ENCODE measurements at regions not wholly inside any gene's neighbourhood (a gene's known extent, or its start where the extent isn't known, plus 50 kb on each side); places are given as distances from the start of the nearest gene placed in this dataset.

DNA sequence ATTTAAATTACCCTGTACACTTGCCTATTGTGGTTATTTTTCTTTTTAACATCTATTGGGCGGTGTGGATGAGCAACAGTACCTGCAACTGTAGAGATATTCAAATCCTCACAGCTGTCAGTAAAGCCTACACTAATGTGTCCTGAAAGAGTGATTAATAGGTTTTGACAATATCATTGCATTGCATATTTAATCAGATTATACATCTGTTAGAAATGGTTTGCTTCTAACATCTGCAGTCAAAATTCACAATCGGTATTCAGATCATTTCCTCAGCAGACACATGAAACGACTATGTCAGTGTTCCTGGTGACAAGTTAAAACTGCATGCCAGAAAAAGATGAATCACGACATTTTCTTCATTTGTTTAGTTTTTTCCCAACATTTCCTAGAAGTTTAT, 254.6 kb upstream of the EPHA5 start:
- no peaks in the 10 kb centered on the region for H3K79me2 ChIP-seq (ENCODE audit: control insufficient read depth, insufficient read depth, low read length)
- no peak for DNase-seq (ENCODE audit: low read depth, low spot score)
- no peak overlapping the region for H3K27ac ChIP-seq (ENCODE audit: control insufficient read depth, insufficient read depth, low read length)
- no peak for TF ChIP-seq EZH2 (IDR thresholded peaks at IDR 0.05; ENCODE audit: low read length)
- TF ChIP-seq, protein P1, sequence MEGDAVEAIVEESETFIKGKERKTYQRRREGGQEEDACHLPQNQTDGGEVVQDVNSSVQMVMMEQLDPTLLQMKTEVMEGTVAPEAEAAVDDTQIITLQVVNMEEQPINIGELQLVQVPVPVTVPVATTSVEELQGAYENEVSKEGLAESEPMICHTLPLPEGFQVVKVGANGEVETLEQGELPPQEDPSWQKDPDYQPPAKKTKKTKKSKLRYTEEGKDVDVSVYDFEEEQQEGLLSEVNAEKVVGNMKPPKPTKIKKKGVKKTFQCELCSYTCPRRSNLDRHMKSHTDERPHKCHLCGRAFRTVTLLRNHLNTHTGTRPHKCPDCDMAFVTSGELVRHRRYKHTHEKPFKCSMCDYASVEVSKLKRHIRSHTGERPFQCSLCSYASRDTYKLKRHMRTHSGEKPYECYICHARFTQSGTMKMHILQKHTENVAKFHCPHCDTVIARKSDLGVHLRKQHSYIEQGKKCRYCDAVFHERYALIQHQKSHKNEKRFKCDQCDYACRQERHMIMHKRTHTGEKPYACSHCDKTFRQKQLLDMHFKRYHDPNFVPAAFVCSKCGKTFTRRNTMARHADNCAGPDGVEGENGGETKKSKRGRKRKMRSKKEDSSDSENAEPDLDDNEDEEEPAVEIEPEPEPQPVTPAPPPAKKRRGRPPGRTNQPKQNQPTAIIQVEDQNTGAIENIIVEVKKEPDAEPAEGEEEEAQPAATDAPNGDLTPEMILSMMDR (optimal IDR thresholded peaks at IDR 0.05 in 1 of 3, IDR thresholded peaks at IDR 0.05 in 1 of 3, conservative IDR thresholded peaks at IDR 0.05 in 1 of 3; ENCODE audit: extremely low read depth in 1 of 3, insufficient read depth in 2 of 3, low read length in 3 of 3), result no peak
- H2AFZ ChIP-seq (ENCODE audit: control insufficient read depth, low read length), result no peak overlapping the region
- no peaks in the 10 kb centered on the region for H3K36me3 ChIP-seq (ENCODE audit: control insufficient read depth in 2 of 2, extremely low read depth in 1 of 2, insufficient read depth in 2 of 2, low read length in 2 of 2)
- no peaks in the 10 kb centered on the region for H4K20me1 ChIP-seq (ENCODE audit: control insufficient read depth, extremely low read depth, insufficient read depth, low read length)
- no peak overlapping the region for H3K9ac ChIP-seq (ENCODE audit: control insufficient read depth, extremely low read depth, insufficient read depth, low read length)
- dilution Hi-C loops (cut with MboI; ENCODE audit: extremely low pct_ligation_motif_present, low sequenced_read_pairs), result no loop called here
- no peaks in the 10 kb centered on the region for H3K27me3 ChIP-seq (ENCODE audit: control insufficient read depth, extremely low read depth, insufficient read depth, low read length)
- no peaks in the 10 kb centered on the region for H3K9me3 ChIP-seq (ENCODE audit: control insufficient read depth, low read depth, low read length)
- H3K4me2 ChIP-seq (ENCODE audit: control insufficient read depth, extremely low read depth, insufficient read depth, low read depth, low read length), result no peak overlapping the region
- no peak for FAIRE-seq
- no peak overlapping the region for H3K4me3 ChIP-seq (ENCODE audit: control insufficient read depth in 2 of 3, extremely low read depth in 1 of 3, insufficient read depth in 2 of 3, low read depth in 1 of 3, low read length in 3 of 3)
- H3K4me1 ChIP-seq (ENCODE audit: control insufficient read depth, extremely low read depth, insufficient read depth, low read length), result no peaks in the 10 kb centered on the region
- H3K9me1 ChIP-seq (ENCODE audit: control insufficient read depth, extremely low read depth, insufficient read depth, low read length), result no peaks in the 10 kb centered on the region

DNA sequence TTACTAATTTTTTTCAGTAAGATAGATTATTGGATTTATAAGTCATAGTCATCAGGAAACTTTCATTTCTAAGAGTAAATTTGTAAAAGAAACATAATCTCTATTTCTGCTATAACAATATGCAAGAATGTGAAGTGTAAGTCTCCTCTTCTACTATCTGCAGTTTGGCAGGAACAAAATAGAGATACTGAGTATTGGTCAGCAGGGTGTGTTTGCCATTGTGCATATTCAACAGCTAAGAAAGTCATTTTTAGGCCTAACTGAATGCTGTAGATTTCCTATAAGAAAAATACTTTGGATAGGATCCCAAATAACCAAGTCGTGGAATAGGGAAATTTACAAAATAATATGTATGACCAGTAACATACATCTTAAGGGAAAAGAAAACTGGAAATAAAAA, 253.3 kb upstream of the EPHA5 start:
- H3K9me3 ChIP-seq (ENCODE audit: control insufficient read depth, low read depth, low read length), result no peaks in the 10 kb centered on the region
- no peaks in the 10 kb centered on the region for H3K27me3 ChIP-seq (ENCODE audit: control insufficient read depth, extremely low read depth, insufficient read depth, low read length)
- no peaks in the 10 kb centered on the region for H3K36me3 ChIP-seq (ENCODE audit: control insufficient read depth in 2 of 2, extremely low read depth in 1 of 2, insufficient read depth in 2 of 2, low read length in 2 of 2)
- no peak overlapping the region for H3K4me3 ChIP-seq (ENCODE audit: control insufficient read depth in 2 of 3, extremely low read depth in 1 of 3, insufficient read depth in 2 of 3, low read depth in 1 of 3, low read length in 3 of 3)
- no peaks in the 10 kb centered on the region for H3K4me1 ChIP-seq (ENCODE audit: control insufficient read depth, extremely low read depth, insufficient read depth, low read length)
- dilution Hi-C loops (cut with MboI; ENCODE audit: extremely low pct_ligation_motif_present, low sequenced_read_pairs), result no loop called here
- no peak overlapping the region for H2AFZ ChIP-seq (ENCODE audit: control insufficient read depth, low read length)
- no peaks in the 10 kb centered on the region for H3K79me2 ChIP-seq (ENCODE audit: control insufficient read depth, insufficient read depth, low read length)
- no peaks in the 10 kb centered on the region for H3K9me1 ChIP-seq (ENCODE audit: control insufficient read depth, extremely low read depth, insufficient read depth, low read length)
- no peak overlapping the region for H3K27ac ChIP-seq (ENCODE audit: control insufficient read depth, insufficient read depth, low read length)
- DNase-seq (ENCODE audit: low read depth, low spot score), result no peak
- no peaks in the 10 kb centered on the region for H4K20me1 ChIP-seq (ENCODE audit: control insufficient read depth, extremely low read depth, insufficient read depth, low read length)
- no peak overlapping the region for H3K4me2 ChIP-seq (ENCODE audit: control insufficient read depth, extremely low read depth, insufficient read depth, low read depth, low read length)
- TF ChIP-seq, protein P1 (optimal IDR thresholded peaks at IDR 0.05 in 1 of 3, IDR thresholded peaks at IDR 0.05 in 1 of 3, conservative IDR thresholded peaks at IDR 0.05 in 1 of 3; ENCODE audit: extremely low read depth in 1 of 3, insufficient read depth in 2 of 3, low read length in 3 of 3), result no peak
- no peak for TF ChIP-seq EZH2 (IDR thresholded peaks at IDR 0.05; ENCODE audit: low read length)
- no peak for FAIRE-seq
- no peak overlapping the region for H3K9ac ChIP-seq (ENCODE audit: control insufficient read depth, extremely low read depth, insufficient read depth, low read length)

All from keratinocyte (primary cell).